A549 (cell line): ENCODE measurements at regions not wholly inside any gene's neighbourhood (a gene's known extent, or its start where the extent isn't known, plus 50 kb on each side); places are given as distances from the start of the nearest gene placed in this dataset.

Experiments
- ATAC-seq, 2 experiments: fragments of 200-7000 bp in 1 of 2; fragments of >200 bp in 1 of 2; cut with Nextera tagmentation in 1 of 2; cut with Tn5 transposase in 1 of 2; 3 replicates each; pipeline versions ENCODE4 v1.8.0 to v1.9.1; 2018 to 2020; ENCODE audit warnings: mild to moderate bottlenecking in 1 of 2, moderate library complexity in 1 of 2
- CTCF ChIA-PET: fragments of 300-600 bp; sonication (Branson Sonifier 250); formaldehyde crosslinking; extraction: SDS; loops from one replicate; lab custom pipeline; 2021; ENCODE audit warnings: antibody characterized with exemption, inconsistent platforms; lab: Yijun Ruan, JAX
- POLR2A ChIA-PET: fragments of 350-600 bp; formaldehyde crosslinking; extraction: SDS; loops from one replicate; lab custom pipeline; 2021; ENCODE audit warnings: antibody characterized with exemption, inconsistent platforms; lab: Yijun Ruan, JAX
- DNase-seq, 2 experiments: peaks; one replicate each; pipeline versions ENCODE4 v3.0.0 to v3.0.0-alpha.2; 2011 to 2016; ENCODE audit warnings: low read depth in 1 of 2, low spot score in 1 of 2
- FAIRE-seq: peaks from 2 replicates; lab custom pipeline; 2011; peaks lifted over from hg19 to GRCh38; lab: Jason Lieb, UNC
- H3K27ac ChIP-seq, 2 experiments: fragments of >200 bp; sonication (Bioruptor Twin); formaldehyde crosslinking; 3 replicates each; pipeline ENCODE4 v1.5.1; 2016 to 2017
- H3K4me1 ChIP-seq: fragments of >200 bp; sonication (Bioruptor Twin); formaldehyde crosslinking; 3 replicates; pipeline ENCODE4 v1.6.1; 2016
- H3K4me2 ChIP-seq: fragments of >200 bp; sonication (Bioruptor Twin); formaldehyde crosslinking; 3 replicates; pipeline ENCODE4 v1.6.1; 2016
- H3K4me3 ChIP-seq: fragments of >200 bp; sonication (Bioruptor Twin); formaldehyde crosslinking; 3 replicates; pipeline ENCODE4 v1.5.1; 2016
- H3K9me3 ChIP-seq: fragments of >200 bp; sonication (Bioruptor Twin); formaldehyde crosslinking; 3 replicates; pipeline ENCODE4 v1.6.1; 2016
- CBX2 ChIP-seq: fragments of 200-600 bp; sonication (generic); IDR thresholded peaks from 2 replicates; pipeline ENCODE4 v1.6.1; 2016; ENCODE audit warnings: low read depth, mild to moderate bottlenecking, borderline replicate concordance
- CHD4 ChIP-seq: fragments of 200-600 bp; sonication (generic); IDR thresholded peaks from 2 replicates; pipeline ENCODE4 v1.6.1; 2016; ENCODE audit warnings: antibody characterized with exemption, mild to moderate bottlenecking, borderline replicate concordance
- ELK1 ChIP-seq: fragments of 150-350 bp; IDR thresholded peaks from 2 replicates; pipeline ENCODE4 v1.6.1; 2014; ENCODE audit warnings: low read depth, mild to moderate bottlenecking, low read length
- ESRRA ChIP-seq: fragments of 150-350 bp; IDR thresholded peaks from 2 replicates; pipeline ENCODE4 v1.6.1; 2014; ENCODE audit warnings: mild to moderate bottlenecking, low read length, borderline replicate concordance
- FOSB ChIP-seq: fragments of 250-450 bp; sonication (Bioruptor Pico); IDR thresholded peaks from 2 replicates; pipeline ENCODE4 v1.5.0; 2020; ENCODE audit warnings: mild to moderate bottlenecking, moderate library complexity
- FOSL2 ChIP-seq, 2 experiments: fragments of 450-650 bp in 1 of 2; fragments of >200 bp in 1 of 2; sonication (Bioruptor Twin) in 1 of 2; formaldehyde crosslinking; IDR thresholded peaks; 2 replicates each; pipeline versions ENCODE4 v1.5.0 to v1.6.1; 2016 to 2020; ENCODE audit warnings: mild to moderate bottlenecking in 1 of 2, moderate library complexity in 1 of 2
- GATA3 ChIP-seq: IDR thresholded peaks from 2 replicates; pipeline ENCODE4 v1.6.1; 2012; ENCODE audit warnings: borderline replicate concordance
- HEYL ChIP-seq: fragments of 250-450 bp; sonication (Bioruptor Pico); IDR thresholded peaks from 2 replicates; pipeline ENCODE4 v1.8.0; 2021; ENCODE audit warnings: mild to moderate bottlenecking, moderate library complexity
- KDM5A ChIP-seq: fragments of 200-600 bp; sonication (generic); IDR thresholded peaks from 2 replicates; pipeline ENCODE4 v1.6.1; 2016; ENCODE audit warnings: antibody characterized with exemption, mild to moderate bottlenecking
- MYC ChIP-seq: IDR thresholded peaks from 2 replicates; pipeline ENCODE4 v1.6.1; 2012; ENCODE audit warnings: mild to moderate bottlenecking, inconsistent platforms, low read length, improper control_type of control experiment, borderline replicate concordance
- NR3C1 ChIP-seq: fragments of >200 bp; sonication (Bioruptor Twin); formaldehyde crosslinking; IDR thresholded peaks from 3 replicates; pipeline ENCODE4 v1.6.1; 2017
- PBX3 ChIP-seq: IDR thresholded peaks from 2 replicates; pipeline ENCODE4 v1.6.1; 2012
- POLR2A ChIP-seq: IDR thresholded peaks from 2 replicates; pipeline ENCODE4 v1.6.1; 2012; ENCODE audit warnings: mild to moderate bottlenecking, low read length
- RAD21 ChIP-seq, 2 experiments: fragments of >200 bp in 1 of 2; sonication (Bioruptor Twin) in 1 of 2; formaldehyde crosslinking in 1 of 2; IDR thresholded peaks in 1 of 2; conservative IDR thresholded peaks in 1 of 2; 2 replicates in 1 of 2; 3 replicates in 1 of 2; pipeline ENCODE4 v1.6.1; 2012 to 2018; ENCODE audit warnings: inconsistent platforms in 1 of 2
- RCOR1 ChIP-seq: fragments of 150-350 bp; IDR thresholded peaks from 2 replicates; pipeline ENCODE4 v1.6.1; 2014; ENCODE audit warnings: antibody characterized with exemption, low read length, low read depth
- REST ChIP-seq: fragments of 200-600 bp; sonication (generic); IDR thresholded peaks from 2 replicates; pipeline ENCODE4 v1.6.1; 2016; ENCODE audit warnings: antibody characterized with exemption, mild to moderate bottlenecking, moderate library complexity
- RFX5 ChIP-seq: fragments of 450-650 bp; IDR thresholded peaks from 2 replicates; pipeline ENCODE4 v1.7.1; 2014; ENCODE audit warnings: antibody characterized with exemption, mild to moderate bottlenecking, moderate library complexity
- TP53 ChIP-seq: fragments of 250-450 bp; sonication (Bioruptor Pico); IDR thresholded peaks from 2 replicates; pipeline ENCODE4 v1.5.0; 2021; ENCODE audit warnings: mild to moderate bottlenecking, moderate library complexity
- WGBS: methylation state at CpG from one replicate; pipeline ENCODE4 v1.1.6; 2017; ENCODE audit errors: missing lambda C conversion rate; 5-methylcytosine and 5-hydroxymethylcytosine counted together
- TF ChIP-seq, protein P1 (sequence below): fragments of >200 bp; sonication (Bioruptor Twin); formaldehyde crosslinking; IDR thresholded peaks from 2 replicates; pipeline ENCODE4 v1.6.1; 2016
- TF ChIP-seq, protein P2 (sequence below): IDR thresholded peaks from 2 replicates; pipeline ENCODE4 v1.6.1; 2012; ENCODE audit warnings: low read depth, borderline replicate concordance

GRCh38 chr7:16067711-16068110 is 353.6 kb downstream of the CRPPA start (continued):
- TF ChIP-seq FOSB: no peak

DNA sequence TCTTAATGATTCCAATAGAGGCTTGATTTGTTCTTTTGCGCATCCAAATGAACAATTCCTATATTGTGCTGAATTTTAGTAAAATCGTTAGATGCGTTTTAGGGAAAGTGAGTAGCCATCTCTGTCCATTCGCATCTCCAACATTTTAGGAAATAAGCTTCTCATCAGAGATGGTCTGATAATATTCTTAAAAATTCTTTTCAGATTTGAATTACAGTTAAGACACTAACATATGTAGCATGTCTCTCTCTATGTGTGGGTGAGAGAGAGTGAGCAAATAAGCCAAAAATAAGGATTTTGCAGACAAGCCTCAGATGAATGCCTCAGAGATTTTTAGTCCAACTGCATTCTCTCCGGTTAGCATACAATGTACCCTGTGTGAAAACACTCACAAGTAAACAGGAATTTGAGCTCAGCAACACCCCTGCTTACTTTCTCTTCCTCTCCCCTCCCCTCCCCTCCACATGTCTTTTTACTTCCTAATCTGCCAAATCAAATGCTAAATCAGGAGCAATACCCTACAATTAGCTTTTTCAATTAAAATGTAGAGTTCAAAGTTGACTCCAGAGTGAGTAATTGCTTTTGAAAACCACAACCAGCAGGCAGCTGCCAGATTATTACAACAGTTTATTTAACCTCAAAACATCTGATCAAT is 354.4 kb downstream of the CRPPA start:
- no peak overlapping the region for H3K4me3 ChIP-seq
- H3K9me3 ChIP-seq: no peaks in the 10 kb centered on the region
- no peak for TF ChIP-seq GATA3
- no peak for TF ChIP-seq REST
- no peak for TF ChIP-seq TP53 (CRISPR knock-in tag)
- no peak for TF ChIP-seq PBX3
- TF ChIP-seq MYC: no peak
- no peak for TF ChIP-seq CHD4
- no peak for TF ChIP-seq RCOR1
- H3K27ac ChIP-seq: no peak overlapping the region
- no peak for ATAC-seq
- ChIA-PET POLR2A (no interaction called here), CTCF (interaction anchor here (0.9 to 2.0 kb wide), 3 partner anchors 11 to 346 kb away, joined by 3 to 7 read pairs (median 6); no protein-coding TSS in a partner anchor)
- no peak for DNase-seq
- WGBS: 62% methylated on average over 5 of the region's 5 CpGs
- no peaks in the 10 kb centered on the region for H3K4me1 ChIP-seq
- H3K4me2 ChIP-seq: no peak overlapping the region
- peak; percentile 32 for FAIRE-seq

- no peak for TF ChIP-seq ESRRA
- Histone ChIP-seq H3K4me2 (no peak overlapping the region), H3K4me1 (no peaks in the 10 kb centered on the region), H3K27ac (no peak overlapping the region), H3K4me3 (no peak overlapping the region), H3K9me3 (no peaks in the 10 kb centered on the region)
- FAIRE-seq (no peak), ATAC-seq (no peak), DNase-seq (no peak)
- ChIA-PET POLR2A (no interaction called here), CTCF (interaction anchor here (0.9 to 2.0 kb wide), 3 partner anchors 12 to 345 kb away, joined by 3 to 7 read pairs (median 6); no protein-coding TSS in a partner anchor)
These were observed 355.4 kb downstream of the CRPPA start for GRCh38 chr7:16065939-16066338.

GRCh38 chr7:16063716-16064675 is 357.3 kb downstream of the CRPPA start:
- 48% methylated on average over 16 of the region's 16 CpGs for WGBS
- TF ChIP-seq PBX3: no peak
- TF ChIP-seq POLR2A: no peak
- TF ChIP-seq ELK1: no peak
- no peak for TF ChIP-seq RAD21 (conservative IDR thresholded peaks at IDR 0.05 in 1 of 2, IDR thresholded peaks at IDR 0.05 in 1 of 2)
- TF ChIP-seq, protein P1, sequence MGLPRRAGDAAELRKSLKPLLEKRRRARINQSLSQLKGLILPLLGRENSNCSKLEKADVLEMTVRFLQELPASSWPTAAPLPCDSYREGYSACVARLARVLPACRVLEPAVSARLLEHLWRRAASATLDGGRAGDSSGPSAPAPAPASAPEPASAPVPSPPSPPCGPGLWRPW: no peak
- no peak for TF ChIP-seq CBX2
- no peak for TF ChIP-seq NR3C1
- no peak for TF ChIP-seq HEYL (CRISPR knock-in tag)
- TF ChIP-seq FOSL2 (IDR thresholded peaks at IDR 0.05): no peak
- no peak for TF ChIP-seq FOSL2 (CRISPR knock-in tag; IDR thresholded peaks at IDR 0.05)
- no peak for TF ChIP-seq MYC
- TF ChIP-seq KDM5A: no peak
- no peak for TF ChIP-seq RFX5
- TF ChIP-seq ESRRA: no peak
- TF ChIP-seq, protein P2, sequence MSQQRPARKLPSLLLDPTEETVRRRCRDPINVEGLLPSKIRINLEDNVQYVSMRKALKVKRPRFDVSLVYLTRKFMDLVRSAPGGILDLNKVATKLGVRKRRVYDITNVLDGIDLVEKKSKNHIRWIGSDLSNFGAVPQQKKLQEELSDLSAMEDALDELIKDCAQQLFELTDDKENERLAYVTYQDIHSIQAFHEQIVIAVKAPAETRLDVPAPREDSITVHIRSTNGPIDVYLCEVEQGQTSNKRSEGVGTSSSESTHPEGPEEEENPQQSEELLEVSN: no peak

More at GRCh38 chr7:16063716-16064675, 357.3 kb downstream of the CRPPA start:
- ATAC-seq (no peak), FAIRE-seq (no peak), DNase-seq (no peak)
- CTCF ChIA-PET: interaction anchor here (1.1 kb wide), 1 partner anchor 14 kb away, joined by 3 read pairs; no protein-coding TSS in a partner anchor
- Histone ChIP-seq H3K4me2 (no peak overlapping the region), H3K9me3 (no peaks in the 10 kb centered on the region), H3K4me1 (no peaks in the 10 kb centered on the region), H3K4me3 (no peak overlapping the region), H3K27ac (no peak overlapping the region)
- POLR2A ChIA-PET: no interaction called here
